Mesendoderm (in vitro differentiated cells): ENCODE measurements at regions not wholly inside any gene's neighbourhood (a gene's known extent, or its start where the extent isn't known, plus 50 kb on each side); places are given as distances from the start of the nearest gene placed in this dataset.

Experiments
- DNase-seq: peaks from one replicate; pipeline ENCODE4 v3.0.0; 2013
- H2AK5ac ChIP-seq: 2 replicates; pipeline ENCODE4 v1.6.1; 2013; ENCODE audit warnings: low read length, inconsistent platforms
- H2BK120ac ChIP-seq: 2 replicates; pipeline ENCODE4 v1.6.1; 2013; ENCODE audit warnings: low read depth, mild to moderate bottlenecking, low read length, moderate library complexity, mixed read lengths
- H2BK15ac ChIP-seq: replicated peaks from 2 replicates; pipeline ENCODE4 v1.6.1; 2013; ENCODE audit warnings: low read depth, mild to moderate bottlenecking, moderate library complexity
- H2BK5ac ChIP-seq: 2 replicates; pipeline ENCODE4 v1.6.1; 2013; ENCODE audit warnings: low read length, inconsistent platforms
- H3K18ac ChIP-seq: 2 replicates; pipeline ENCODE4 v1.6.1; 2013; ENCODE audit warnings: mild to moderate bottlenecking, low read length, mixed read lengths
- H3K23ac ChIP-seq: one replicate; pipeline ENCODE4 v1.6.1; 2013; ENCODE audit warnings: low read length
- H3K27ac ChIP-seq: 2 replicates; pipeline ENCODE4 v1.5.1; 2013; ENCODE audit warnings: low read depth, mild to moderate bottlenecking, inconsistent platforms, low read length, moderate library complexity
- H3K27me3 ChIP-seq: 2 replicates; pipeline ENCODE4 v1.6.1; 2013; ENCODE audit warnings: low read length, control low read depth, mild to moderate bottlenecking, inconsistent platforms; ENCODE audit not compliant: insufficient read depth, poor library complexity
- H3K36me3 ChIP-seq: 2 replicates; pipeline ENCODE4 v1.6.1; 2013; ENCODE audit warnings: low read length, inconsistent platforms; ENCODE audit not compliant: control insufficient read depth, insufficient read depth
- H3K4ac ChIP-seq: one replicate; pipeline ENCODE4 v1.6.1; 2013; ENCODE audit warnings: low read depth, mild to moderate bottlenecking, low read length, moderate library complexity
- H3K4me1 ChIP-seq: 2 replicates; pipeline ENCODE4 v1.6.1; 2013; ENCODE audit warnings: low read depth, low read length, inconsistent platforms; ENCODE audit not compliant: control insufficient read depth
- H3K4me2 ChIP-seq: 2 replicates; pipeline ENCODE4 v1.6.1; 2013; ENCODE audit warnings: low read length
- H3K4me3 ChIP-seq: 2 replicates; pipeline ENCODE4 v1.5.1; 2013; ENCODE audit warnings: mild to moderate bottlenecking, low read length
- H3K56ac ChIP-seq: one replicate; pipeline ENCODE4 v1.6.1; 2013; ENCODE audit warnings: low read length
- H3K79me1 ChIP-seq: 2 replicates; pipeline ENCODE4 v1.6.1; 2013; ENCODE audit warnings: low read length, inconsistent platforms
- H3K79me2 ChIP-seq: 2 replicates; pipeline ENCODE4 v1.6.1; 2013; ENCODE audit warnings: mild to moderate bottlenecking, low read length; ENCODE audit not compliant: control insufficient read depth, insufficient read depth
- H3K9ac ChIP-seq: 2 replicates; pipeline ENCODE4 v1.6.1; 2013; ENCODE audit warnings: low read length, inconsistent platforms
- H4K5ac ChIP-seq: one replicate; pipeline ENCODE4 v1.6.1; 2013; ENCODE audit warnings: low read length
- H4K8ac ChIP-seq: one replicate; pipeline ENCODE4 v1.6.1; 2013; ENCODE audit warnings: low read depth, mild to moderate bottlenecking, control low read depth, low read length, moderate library complexity
- WGBS: extraction: QIAGEN DNeasy Blood & Tissue Kit; methylation state at CpG from one replicate; pipeline ENCODE4 v1.1.7; 2013; ENCODE audit warnings: low lambda C conversion rate, missing lambda C conversion rate; ENCODE audit not compliant: insufficient coverage; ENCODE audit errors: extremely low coverage; 5-methylcytosine and 5-hydroxymethylcytosine counted together

- no peaks in the 10 kb centered on the region for H3K79me1 ChIP-seq
- H2AK5ac ChIP-seq: no peak overlapping the region
- no peak overlapping the region for H4K8ac ChIP-seq
- H3K4me2 ChIP-seq: no peak overlapping the region
- no peak for DNase-seq
- H3K9ac ChIP-seq: no peak overlapping the region
- peaks cover 6% of the 10 kb centered on the region for H3K4me1 ChIP-seq
- H3K56ac ChIP-seq: no peak overlapping the region
- no CpG with 5 or more reads among the region's 10 CpGs for WGBS
- H2BK5ac ChIP-seq: no peak overlapping the region
- no peak overlapping the region for H3K4ac ChIP-seq
- no peaks in the 10 kb centered on the region for H3K36me3 ChIP-seq
- H2BK15ac ChIP-seq: no peak overlapping the region
- no peaks in the 10 kb centered on the region for H3K79me2 ChIP-seq
- H3K18ac ChIP-seq: no peak overlapping the region
- no peak overlapping the region for H3K23ac ChIP-seq
- H4K5ac ChIP-seq: no peak overlapping the region
- no peak overlapping the region for H3K27ac ChIP-seq
- no peaks in the 10 kb centered on the region for H3K27me3 ChIP-seq
- H2BK120ac ChIP-seq: no peak overlapping the region
- no peak overlapping the region for H3K4me3 ChIP-seq
These were observed 375.2 kb upstream of the IRX2 start for GRCh38 chr5:3126639-3127038.

- Histone ChIP-seq H4K5ac (no peak overlapping the region), H2BK120ac (no peak overlapping the region), H3K79me2 (no peaks in the 10 kb centered on the region), H3K56ac (no peak overlapping the region), H3K4me3 (no peak overlapping the region), H3K23ac (no peak overlapping the region), H3K79me1 (no peaks in the 10 kb centered on the region), H3K27me3 (peaks cover 15% of the 10 kb centered on the region), H2BK15ac (no peak overlapping the region), H3K9ac (no peak overlapping the region), H3K27ac (no peak overlapping the region), H2AK5ac (no peak overlapping the region), H3K4ac (no peak overlapping the region), H3K4me2 (no peak overlapping the region), H4K8ac (no peak overlapping the region), H3K4me1 (peaks cover 7% of the 10 kb centered on the region), H3K18ac (no peak overlapping the region), H3K36me3 (no peaks in the 10 kb centered on the region), H2BK5ac (no peak overlapping the region)
- no CpG with 5 or more reads among the region's 6 CpGs for WGBS
- DNase-seq: peak; percentile 29
These were observed 372.9 kb upstream of the IRX2 start for GRCh38 chr5:3124410-3124809.

- DNase-seq: no peak
- no peaks in the 10 kb centered on the region for H3K36me3 ChIP-seq
- no peaks in the 10 kb centered on the region for H3K79me2 ChIP-seq
- H3K27ac ChIP-seq: no peak overlapping the region
- peaks cover 8% of the 10 kb centered on the region for H3K4me1 ChIP-seq
- no peaks in the 10 kb centered on the region for H3K79me1 ChIP-seq
- no peak overlapping the region for H3K18ac ChIP-seq
- no peak overlapping the region for H4K8ac ChIP-seq
- H3K23ac ChIP-seq: no peak overlapping the region
- H2BK120ac ChIP-seq: no peak overlapping the region
- no peak overlapping the region for H2AK5ac ChIP-seq
- H2BK5ac ChIP-seq: no peak overlapping the region
- no peak overlapping the region for H3K4me2 ChIP-seq
- H4K5ac ChIP-seq: no peak overlapping the region
- no CpG with 5 or more reads among the region's 1 CpG for WGBS
- no peak overlapping the region for H3K4ac ChIP-seq
- H3K56ac ChIP-seq: no peak overlapping the region
- H2BK15ac ChIP-seq: no peak overlapping the region
- H3K27me3 ChIP-seq: peaks cover 17% of the 10 kb centered on the region
- H3K4me3 ChIP-seq: no peak overlapping the region
- H3K9ac ChIP-seq: no peak overlapping the region
These were observed 372.3 kb upstream of the IRX2 start for GRCh38 chr5:3123763-3124157.

- H3K79me2 ChIP-seq: no peaks in the 10 kb centered on the region
- no peak overlapping the region for H3K4me2 ChIP-seq
- H3K27ac ChIP-seq: no peak overlapping the region
- no peaks in the 10 kb centered on the region for H3K79me1 ChIP-seq
- no peak overlapping the region for H3K18ac ChIP-seq
- WGBS: no CpG with 5 or more reads among the region's 6 CpGs
- peaks cover 22% of the 10 kb centered on the region for H3K27me3 ChIP-seq
- H4K8ac ChIP-seq: no peak overlapping the region
- no peak overlapping the region for H2BK15ac ChIP-seq
- no peak overlapping the region for H2BK120ac ChIP-seq
- no peak overlapping the region for H2BK5ac ChIP-seq
- H3K4me1 ChIP-seq: peaks cover 8% of the 10 kb centered on the region
- H3K4me3 ChIP-seq: no peak overlapping the region
- H2AK5ac ChIP-seq: no peak overlapping the region
- DNase-seq: peak; percentile 51
- no peak overlapping the region for H3K9ac ChIP-seq
- no peak overlapping the region for H4K5ac ChIP-seq
- no peak overlapping the region for H3K4ac ChIP-seq
- no peaks in the 10 kb centered on the region for H3K36me3 ChIP-seq
- H3K23ac ChIP-seq: no peak overlapping the region
- no peak overlapping the region for H3K56ac ChIP-seq
These were observed 371.7 kb upstream of the IRX2 start for GRCh38 chr5:3122985-3123762.

GRCh38 chr5:3122216-3122615, 370.7 kb upstream of the IRX2 start:
- H3K4ac ChIP-seq: no peak overlapping the region
- H3K4me3 ChIP-seq: no peak overlapping the region
- H3K79me1 ChIP-seq: no peaks in the 10 kb centered on the region
- H2AK5ac ChIP-seq: no peak overlapping the region
- H4K8ac ChIP-seq: no peak overlapping the region
- H3K9ac ChIP-seq: no peak overlapping the region
- H3K79me2 ChIP-seq: no peaks in the 10 kb centered on the region
- H2BK15ac ChIP-seq: no peak overlapping the region
- no CpG with 5 or more reads among the region's 3 CpGs for whole genome bisulfite sequencing
- no peak overlapping the region for H4K5ac ChIP-seq
- H2BK120ac ChIP-seq: no peak overlapping the region
- no peak for DNase-seq
- H3K18ac ChIP-seq: no peak overlapping the region
- no peak overlapping the region for H3K23ac ChIP-seq
- no peak overlapping the region for H3K27ac ChIP-seq
- H3K56ac ChIP-seq: no peak overlapping the region
- H3K4me1 ChIP-seq: peaks cover 8% of the 10 kb centered on the region
- no peak overlapping the region for H2BK5ac ChIP-seq
- no peak overlapping the region for H3K4me2 ChIP-seq
- H3K27me3 ChIP-seq: peaks cover 28% of the 10 kb centered on the region
- no peaks in the 10 kb centered on the region for H3K36me3 ChIP-seq

GRCh38 chr5:3121813-3122212, 370.3 kb upstream of the IRX2 start:
- no CpG with 5 or more reads among the region's 21 CpGs for WGBS
- Histone ChIP-seq H2BK5ac (no peak overlapping the region), H4K8ac (no peak overlapping the region), H3K27ac (no peak overlapping the region), H2AK5ac (no peak overlapping the region), H3K79me2 (no peaks in the 10 kb centered on the region), H3K18ac (no peak overlapping the region), H3K4ac (no peak overlapping the region), H3K36me3 (no peaks in the 10 kb centered on the region), H3K79me1 (no peaks in the 10 kb centered on the region), H3K4me1 (peaks cover 8% of the 10 kb centered on the region), H4K5ac (no peak overlapping the region), H2BK120ac (no peak overlapping the region), H3K9ac (no peak overlapping the region), H3K23ac (no peak overlapping the region), H3K4me2 (peak overlapping the region; percentile 7), H3K56ac (no peak overlapping the region), H3K4me3 (no peak overlapping the region), H2BK15ac (no peak overlapping the region), H3K27me3 (peaks cover 32% of the 10 kb centered on the region)
- DNase-seq: peak; percentile 45
